ENCODE measurements at regions not wholly inside any gene's neighbourhood (a gene's known extent, or its start where the extent isn't known, plus 50 kb on each side); places are given as distances from the start of the nearest gene placed in this dataset.

DNA sequence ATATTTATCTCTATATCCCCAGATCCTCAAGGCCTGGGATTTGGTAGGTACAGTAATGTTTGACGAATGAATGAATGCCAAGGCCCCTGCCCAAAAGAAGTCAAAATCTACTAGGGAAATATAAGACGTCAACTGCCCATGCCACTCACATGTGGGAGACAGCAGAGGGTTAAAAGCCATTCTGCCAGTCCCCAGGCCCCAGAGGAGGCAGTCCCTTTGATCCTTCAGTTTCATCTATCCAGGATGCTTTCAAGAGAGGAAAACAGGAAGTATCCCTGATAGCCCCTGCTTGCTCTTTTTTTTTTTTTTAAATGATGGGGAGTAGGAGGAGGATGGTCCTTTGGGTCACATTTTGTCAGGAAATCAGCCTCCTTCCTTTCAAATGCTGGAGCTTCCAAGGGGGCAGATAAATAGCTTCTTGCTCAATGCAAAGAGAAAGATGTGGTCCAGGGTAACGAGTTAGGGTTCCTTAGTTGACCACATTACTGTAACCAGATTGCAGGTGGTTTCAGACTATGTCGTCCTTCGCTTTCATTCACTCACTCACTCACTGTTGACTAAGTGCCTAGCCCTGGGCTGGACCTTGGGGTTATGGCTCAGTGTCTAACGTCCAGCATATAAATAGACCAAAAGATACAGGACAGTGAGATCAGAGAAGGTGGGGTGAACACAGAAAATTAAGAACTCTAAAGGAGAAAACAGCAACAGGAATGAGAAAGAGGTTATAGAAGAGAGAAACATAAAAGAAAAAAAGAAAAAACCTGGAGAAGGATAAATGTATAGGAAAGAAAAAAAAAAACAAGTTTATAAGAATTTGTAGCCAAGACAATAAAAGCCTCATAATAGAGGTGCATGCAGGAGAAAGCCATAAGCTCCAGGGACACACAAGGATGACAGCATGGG lies 64.6 kb upstream of the PIM1 start:
- H3K4me3 ChIP-seq (ENCODE audit: control insufficient read depth, low read depth, low read length) = no peak overlapping the region
- no peak for DNase-seq (ENCODE audit: low read depth)

GRCh38 chr6:37106051-37106363 lies 63.9 kb upstream of the PIM1 start:
- H3K4me3 ChIP-seq (ENCODE audit: control insufficient read depth, low read depth, low read length) = no peak overlapping the region
- DNase-seq (ENCODE audit: low read depth) = no peak
- TF ChIP-seq, protein P1, sequence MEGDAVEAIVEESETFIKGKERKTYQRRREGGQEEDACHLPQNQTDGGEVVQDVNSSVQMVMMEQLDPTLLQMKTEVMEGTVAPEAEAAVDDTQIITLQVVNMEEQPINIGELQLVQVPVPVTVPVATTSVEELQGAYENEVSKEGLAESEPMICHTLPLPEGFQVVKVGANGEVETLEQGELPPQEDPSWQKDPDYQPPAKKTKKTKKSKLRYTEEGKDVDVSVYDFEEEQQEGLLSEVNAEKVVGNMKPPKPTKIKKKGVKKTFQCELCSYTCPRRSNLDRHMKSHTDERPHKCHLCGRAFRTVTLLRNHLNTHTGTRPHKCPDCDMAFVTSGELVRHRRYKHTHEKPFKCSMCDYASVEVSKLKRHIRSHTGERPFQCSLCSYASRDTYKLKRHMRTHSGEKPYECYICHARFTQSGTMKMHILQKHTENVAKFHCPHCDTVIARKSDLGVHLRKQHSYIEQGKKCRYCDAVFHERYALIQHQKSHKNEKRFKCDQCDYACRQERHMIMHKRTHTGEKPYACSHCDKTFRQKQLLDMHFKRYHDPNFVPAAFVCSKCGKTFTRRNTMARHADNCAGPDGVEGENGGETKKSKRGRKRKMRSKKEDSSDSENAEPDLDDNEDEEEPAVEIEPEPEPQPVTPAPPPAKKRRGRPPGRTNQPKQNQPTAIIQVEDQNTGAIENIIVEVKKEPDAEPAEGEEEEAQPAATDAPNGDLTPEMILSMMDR (IDR thresholded peaks at IDR 0.05; ENCODE audit: control insufficient read depth, insufficient read depth, low read depth, low read length, missing control alignments) = no peak

More for the DNA sequence above, 64.6 kb upstream of the PIM1 start:
- TF ChIP-seq, protein P1 (IDR thresholded peaks at IDR 0.05; ENCODE audit: control insufficient read depth, insufficient read depth, low read depth, low read length, missing control alignments) = no peak

DNA sequence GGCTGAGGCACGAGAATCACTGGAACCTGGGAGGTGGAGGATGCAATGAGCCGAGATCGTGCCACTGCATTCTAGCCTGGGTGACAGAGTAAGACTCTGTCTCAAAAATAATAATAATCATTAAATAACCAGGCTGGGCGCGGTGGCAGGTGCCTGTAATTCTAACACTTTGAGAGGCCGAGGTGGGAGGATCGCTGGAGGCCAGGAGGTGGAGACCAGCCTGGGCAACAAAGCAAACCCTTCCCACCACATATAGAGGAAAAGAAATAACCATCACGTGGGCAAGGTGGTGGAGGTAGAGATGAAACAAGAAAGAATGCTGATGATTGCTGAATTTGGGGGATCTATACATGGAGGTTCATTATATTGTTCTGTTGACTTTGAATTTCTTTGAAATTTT lies 63.4 kb upstream of the PIM1 start:
- H3K4me3 ChIP-seq (ENCODE audit: control insufficient read depth, low read depth, low read length) = no peak overlapping the region
- no peak for DNase-seq (ENCODE audit: low read depth)
- TF ChIP-seq, protein P1 (IDR thresholded peaks at IDR 0.05; ENCODE audit: control insufficient read depth, insufficient read depth, low read depth, low read length, missing control alignments) = no peak

DNA sequence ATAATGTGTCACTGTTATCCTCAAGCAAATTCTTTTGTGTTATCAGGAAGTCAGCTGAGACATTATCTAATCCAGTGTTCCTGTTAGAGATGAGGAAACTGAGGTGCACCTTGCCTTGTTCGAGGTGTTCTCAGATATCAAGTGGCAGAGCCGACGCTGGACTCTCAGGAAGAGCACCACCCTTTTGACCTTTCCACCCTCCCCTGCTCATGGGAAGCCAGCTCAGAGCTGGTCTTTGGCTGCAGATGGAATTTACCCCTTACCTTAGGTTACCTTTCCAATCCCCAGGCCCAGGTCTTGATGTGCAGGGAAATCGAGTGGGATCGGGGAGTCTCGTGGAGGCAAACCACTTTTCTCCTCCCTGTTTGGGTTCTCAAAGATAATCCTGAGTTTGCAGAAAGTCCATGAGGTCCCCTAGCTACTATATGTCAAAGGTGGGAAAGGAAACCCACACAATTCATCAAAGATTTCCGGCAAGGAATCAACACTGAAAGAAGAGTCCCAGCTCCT lies 62.9 kb upstream of the PIM1 start:
- DNase-seq (ENCODE audit: low read depth) = no peak
- no peak overlapping the region for H3K4me3 ChIP-seq (ENCODE audit: control insufficient read depth, low read depth, low read length)

GRCh38 chr6:37109714-37110499 lies 60.0 kb upstream of the PIM1 start:
- TF ChIP-seq, protein P1 (IDR thresholded peaks at IDR 0.05; ENCODE audit: control insufficient read depth, insufficient read depth, low read depth, low read length, missing control alignments) = no peak
- H3K4me3 ChIP-seq (ENCODE audit: control insufficient read depth, low read depth, low read length) = no peak overlapping the region
- no peak for DNase-seq (ENCODE audit: low read depth)

More for the DNA sequence above, 62.9 kb upstream of the PIM1 start:
- TF ChIP-seq, protein P1 (IDR thresholded peaks at IDR 0.05; ENCODE audit: control insufficient read depth, insufficient read depth, low read depth, low read length, missing control alignments) = no peak

- H3K4me3 ChIP-seq (ENCODE audit: control insufficient read depth, low read depth, low read length) = no peak overlapping the region
- TF ChIP-seq, protein P1 (IDR thresholded peaks at IDR 0.05; ENCODE audit: control insufficient read depth, insufficient read depth, low read depth, low read length, missing control alignments) = no peak
- no peak for DNase-seq (ENCODE audit: low read depth)
Observed at GRCh38 chr6:37110500-37111461, 59.2 kb upstream of the PIM1 start.
